GM19395 (cell line): ENCODE measurements at regions not wholly inside any gene's neighbourhood (a gene's known extent, or its start where the extent isn't known, plus 50 kb on each side); places are given as distances from the start of the nearest gene placed in this dataset.

Source experiments
- ATAC-seq: cut with Tn5 transposase; IDR thresholded peaks from one replicate; pipeline ENCODE4 v1.9.1; 2021; ENCODE audit warnings: mild to moderate bottlenecking, moderate library complexity; ENCODE audit not compliant: unreplicated experiment

GRCh38 chr9:79284081-79284480, 287.7 kb upstream of the TLE4 start:
- ATAC-seq = no peak

- no peak for ATAC-seq
Observed at GRCh38 chr9:79286992-79287707, 284.6 kb upstream of the TLE4 start.

GRCh38 chr9:79287708-79288290, 284.0 kb upstream of the TLE4 start:
- no peak for ATAC-seq

- no peak for ATAC-seq
Observed at GRCh38 chr9:79289856-79290255, 281.9 kb upstream of the TLE4 start.

- no peak for ATAC-seq
Observed at GRCh38 chr9:79292731-79293280, 279.0 kb upstream of the TLE4 start.

GRCh38 chr9:79300068-79300467, 271.7 kb upstream of the TLE4 start:
- no peak for ATAC-seq

GRCh38 chr9:79301085-79301484, 270.7 kb upstream of the TLE4 start:
- no peak for ATAC-seq

- no peak for ATAC-seq
Observed at GRCh38 chr9:79301551-79302391, 270.0 kb upstream of the TLE4 start.

- no peak for ATAC-seq
Observed at GRCh38 chr9:79302569-79302968, 269.2 kb upstream of the TLE4 start.

- ATAC-seq = no peak
Observed at GRCh38 chr9:79308012-79308411, 263.8 kb upstream of the TLE4 start.

GRCh38 chr9:79312686-79313421, 258.9 kb upstream of the TLE4 start:
- no peak for ATAC-seq

- ATAC-seq = no peak
Observed at GRCh38 chr9:79325501-79325900, 246.3 kb upstream of the TLE4 start.

- no peak for ATAC-seq
Observed at GRCh38 chr9:79329861-79330260, 241.9 kb upstream of the TLE4 start.

GRCh38 chr9:79334001-79334400, 237.8 kb upstream of the TLE4 start:
- no peak for ATAC-seq

GRCh38 chr9:79334711-79335110, 237.1 kb upstream of the TLE4 start:
- ATAC-seq = no peak

- no peak for ATAC-seq
Observed at GRCh38 chr9:79335987-79336386, 235.8 kb upstream of the TLE4 start.

- ATAC-seq = no peak
Observed at GRCh38 chr9:79341561-79341960, 230.2 kb upstream of the TLE4 start.

GRCh38 chr9:79346350-79347020, 225.3 kb upstream of the TLE4 start:
- ATAC-seq = no peak

GRCh38 chr9:79352322-79352721, 219.4 kb upstream of the TLE4 start:
- no peak for ATAC-seq

- ATAC-seq = no peak
Observed at GRCh38 chr9:79353856-79354520, 217.8 kb upstream of the TLE4 start.
